Activated T-cell treated with anti-CD3 and anti-CD28 coated beads, Interleukin-2, amount 50 U/mL, for 24 hours (primary cell): ENCODE measurements at regions not wholly inside any gene's neighbourhood (a gene's known extent, or its start where the extent isn't known, plus 50 kb on each side); places are given as distances from the start of the nearest gene placed in this dataset.
"Not testable (repeated sequence)": the region's sequence is repeated elsewhere in the genome, so short reads cannot be mapped to it uniquely, and the experiment has no call there.

Experiments used
- DNase-seq: peaks from one replicate; pipeline ENCODE4 v3.0.0-alpha.2; 2020
- H3K27ac Mint-ChIP-seq: 2 replicates; pipeline ENCODE4 v1.8.0; 2020; ENCODE audit warnings: mild to moderate bottlenecking, mixed read lengths
- H3K27me3 Mint-ChIP-seq: 2 replicates; pipeline ENCODE4 v1.8.0; 2020; ENCODE audit warnings: mixed read lengths
- H3K36me3 Mint-ChIP-seq: 2 replicates; pipeline ENCODE4 v1.8.0; 2020; ENCODE audit warnings: low read depth, mixed read lengths
- H3K4me1 Mint-ChIP-seq: 2 replicates; pipeline ENCODE4 v1.8.0; 2020; ENCODE audit warnings: low read depth, mixed read lengths
- H3K4me3 Mint-ChIP-seq: 2 replicates; pipeline ENCODE4 v1.8.0; 2020; ENCODE audit warnings: mild to moderate bottlenecking, moderate library complexity, mixed read lengths
- H3K9me3 Mint-ChIP-seq: 2 replicates; pipeline ENCODE4 v1.8.0; 2020; ENCODE audit warnings: mixed read lengths

DNA sequence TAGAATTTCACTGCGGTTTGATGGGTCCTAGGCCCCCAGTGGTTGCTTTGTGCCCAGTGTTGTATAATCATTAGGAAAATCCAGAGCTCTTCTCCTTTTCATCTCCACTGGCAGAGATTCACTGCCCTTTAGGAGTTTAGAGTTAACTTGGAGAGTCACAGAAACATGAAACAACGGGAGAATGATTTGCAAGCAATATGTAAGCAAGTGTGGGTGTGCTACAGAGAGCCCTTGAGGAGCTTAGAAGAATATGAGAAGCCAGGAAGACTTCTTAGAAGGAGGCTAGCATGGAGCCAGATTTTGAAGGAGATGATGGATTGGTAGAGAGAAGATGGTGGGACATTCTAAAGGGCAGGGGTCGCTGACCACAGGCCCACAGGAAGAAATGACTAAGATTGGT, 327.3 kb downstream of the ZNF326 start:
- H3K4me3 Mint-ChIP-seq = no peak overlapping the region
- peaks cover 5% of the 10 kb centered on the region for H3K27me3 Mint-ChIP-seq
- no peaks in the 10 kb centered on the region for H3K9me3 Mint-ChIP-seq
- H3K4me1 Mint-ChIP-seq = no peaks in the 10 kb centered on the region
- DNase-seq = no peak
- no peak overlapping the region for H3K27ac Mint-ChIP-seq
- no peaks in the 10 kb centered on the region for H3K36me3 Mint-ChIP-seq

- H3K27me3 Mint-ChIP-seq = no peaks in the 10 kb centered on the region
- no peaks in the 10 kb centered on the region for H3K9me3 Mint-ChIP-seq
- no peak for DNase-seq
- no peaks in the 10 kb centered on the region for H3K4me1 Mint-ChIP-seq
- H3K36me3 Mint-ChIP-seq = no peaks in the 10 kb centered on the region
- no peak overlapping the region for H3K4me3 Mint-ChIP-seq
- no peak overlapping the region for H3K27ac Mint-ChIP-seq
These were observed 325.0 kb downstream of the ZNF326 start for GRCh38 chr1:90319918-90320317.

DNA sequence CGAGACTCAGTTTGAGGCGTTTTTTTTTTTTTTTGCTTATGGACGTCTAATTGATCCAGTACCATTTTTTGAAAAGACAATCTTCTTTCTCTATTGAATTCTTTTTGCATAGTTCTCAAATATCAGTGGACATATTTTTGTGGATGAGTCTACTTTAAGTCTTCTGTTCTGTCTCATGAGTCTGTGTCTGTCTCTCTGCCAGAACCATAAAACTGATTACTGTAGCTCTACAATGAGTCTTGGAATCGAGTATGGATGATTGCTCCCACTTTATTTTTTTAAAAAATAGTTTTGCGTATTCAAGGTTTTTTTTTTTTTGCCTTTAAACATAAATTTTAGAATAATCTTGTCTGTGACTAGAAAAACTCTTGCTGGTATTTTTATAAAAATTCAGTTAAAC, 323.5 kb downstream of the ZNF326 start:
- no peak overlapping the region for H3K27ac Mint-ChIP-seq
- no peak for DNase-seq
- no peak overlapping the region for H3K4me3 Mint-ChIP-seq
- no peaks in the 10 kb centered on the region for H3K36me3 Mint-ChIP-seq
- no peaks in the 10 kb centered on the region for H3K4me1 Mint-ChIP-seq
- H3K9me3 Mint-ChIP-seq = no peaks in the 10 kb centered on the region
- H3K27me3 Mint-ChIP-seq = no peaks in the 10 kb centered on the region

GRCh38 chr1:90317628-90318027, 322.7 kb downstream of the ZNF326 start:
- DNase-seq = no peak
- H3K36me3 Mint-ChIP-seq = no peaks in the 10 kb centered on the region

GRCh38 chr1:90314533-90314932, 319.6 kb downstream of the ZNF326 start:
- H3K4me3 Mint-ChIP-seq = no peak overlapping the region
- H3K9me3 Mint-ChIP-seq = no peaks in the 10 kb centered on the region
- no peaks in the 10 kb centered on the region for H3K27me3 Mint-ChIP-seq
- no peaks in the 10 kb centered on the region for H3K4me1 Mint-ChIP-seq
- H3K27ac Mint-ChIP-seq = no peak overlapping the region
- no peak for DNase-seq
- no peaks in the 10 kb centered on the region for H3K36me3 Mint-ChIP-seq

More at GRCh38 chr1:90317628-90318027, 322.7 kb downstream of the ZNF326 start:
- Mint-ChIP-seq H3K27me3 (no peaks in the 10 kb centered on the region), H3K4me3 (no peak overlapping the region), H3K9me3 (no peaks in the 10 kb centered on the region), H3K4me1 (no peaks in the 10 kb centered on the region), H3K27ac (no peak overlapping the region)

- Mint-ChIP-seq H3K36me3 (no peaks in the 10 kb centered on the region), H3K9me3 (no peaks in the 10 kb centered on the region), H3K27ac (no peak overlapping the region)
These were observed 318.9 kb downstream of the ZNF326 start for GRCh38 chr1:90313778-90314177.

DNA sequence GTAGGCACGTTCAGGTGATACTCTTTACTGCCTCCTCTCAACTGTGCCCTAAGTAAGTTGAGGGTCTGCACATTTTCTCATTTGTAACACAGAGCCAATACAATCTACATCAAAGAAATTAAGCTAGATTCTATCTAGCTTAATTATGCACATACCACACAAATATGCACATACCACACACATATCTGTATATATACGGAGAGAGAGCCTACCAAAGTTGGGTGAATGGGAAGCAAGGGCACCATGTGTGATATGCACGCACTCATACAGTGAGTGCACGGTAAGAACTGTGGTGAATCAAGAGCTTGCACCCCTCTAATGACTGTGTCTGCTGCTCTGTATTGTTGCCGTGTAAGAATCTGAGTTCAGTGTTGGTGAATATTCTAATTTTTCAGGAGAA, 314.9 kb downstream of the ZNF326 start:
- Mint-ChIP-seq H3K36me3 (no peaks in the 10 kb centered on the region), H3K9me3 (no peaks in the 10 kb centered on the region), H3K4me3 (no peak overlapping the region), H3K27ac (no peak overlapping the region), H3K27me3 (no peaks in the 10 kb centered on the region), H3K4me1 (no peaks in the 10 kb centered on the region)
- DNase-seq = no peak

More at GRCh38 chr1:90313778-90314177, 318.9 kb downstream of the ZNF326 start:
- DNase-seq = no peak
- no peaks in the 10 kb centered on the region for H3K27me3 Mint-ChIP-seq
- no peak overlapping the region for H3K4me3 Mint-ChIP-seq
- H3K4me1 Mint-ChIP-seq = no peaks in the 10 kb centered on the region

- Mint-ChIP-seq H3K27me3 (no peaks in the 10 kb centered on the region), H3K9me3 (no peaks in the 10 kb centered on the region), H3K36me3 (no peaks in the 10 kb centered on the region), H3K4me3 (no peak overlapping the region), H3K27ac (no peak overlapping the region), H3K4me1 (no peaks in the 10 kb centered on the region)
- no peak for DNase-seq
These were observed 313.5 kb downstream of the ZNF326 start for GRCh38 chr1:90308421-90308820.

- no peaks in the 10 kb centered on the region for H3K4me1 Mint-ChIP-seq
These were observed 310.7 kb downstream of the ZNF326 start for GRCh38 chr1:90305577-90305976.

DNA sequence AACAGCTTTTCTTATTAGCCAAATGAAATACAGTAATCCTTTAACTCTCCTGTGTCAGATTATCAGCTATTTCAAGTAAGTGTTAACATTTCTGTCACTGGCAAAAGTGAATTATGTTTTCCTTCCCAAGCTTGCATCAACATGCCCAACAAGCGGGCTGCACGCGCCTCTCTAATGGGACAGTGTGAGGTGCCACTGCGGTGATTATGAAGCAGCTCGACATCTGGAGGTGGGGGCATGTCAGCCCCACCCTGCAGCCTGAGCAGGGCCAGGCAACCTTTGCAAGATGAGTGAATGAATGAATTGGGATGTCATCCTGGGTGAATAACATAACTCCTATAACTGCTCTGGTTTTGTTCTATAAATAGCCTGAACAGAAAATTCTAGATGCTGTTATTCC, 301.4 kb downstream of the ZNF326 start:
- Mint-ChIP-seq H3K36me3 (no peaks in the 10 kb centered on the region), H3K9me3 (no peaks in the 10 kb centered on the region), H3K27ac (no peak overlapping the region), H3K4me3 (no peak overlapping the region), H3K27me3 (peaks cover 3% of the 10 kb centered on the region), H3K4me1 (no peaks in the 10 kb centered on the region)
- DNase-seq = no peak

More at GRCh38 chr1:90305577-90305976, 310.7 kb downstream of the ZNF326 start:
- no peaks in the 10 kb centered on the region for H3K27me3 Mint-ChIP-seq
- no peaks in the 10 kb centered on the region for H3K9me3 Mint-ChIP-seq
- no peak overlapping the region for H3K27ac Mint-ChIP-seq
- H3K4me3 Mint-ChIP-seq = no peak overlapping the region
- H3K36me3 Mint-ChIP-seq = no peaks in the 10 kb centered on the region
- no peak for DNase-seq

GRCh38 chr1:90295534-90295933, 300.6 kb downstream of the ZNF326 start:
- Mint-ChIP-seq H3K27me3 (peaks cover 3% of the 10 kb centered on the region), H3K36me3 (no peaks in the 10 kb centered on the region), H3K4me1 (no peaks in the 10 kb centered on the region), H3K4me3 (no peak overlapping the region), H3K27ac (no peak overlapping the region), H3K9me3 (no peaks in the 10 kb centered on the region)
- no peak for DNase-seq

GRCh38 chr1:90291431-90292216, 296.7 kb downstream of the ZNF326 start:
- Mint-ChIP-seq H3K27ac (no peak overlapping the region), H3K27me3 (peaks cover 3% of the 10 kb centered on the region), H3K4me3 (no peak overlapping the region), H3K9me3 (no peaks in the 10 kb centered on the region), H3K4me1 (no peaks in the 10 kb centered on the region), H3K36me3 (no peaks in the 10 kb centered on the region)
- DNase-seq = no peak

- no peak for DNase-seq
- H3K36me3 Mint-ChIP-seq = no peaks in the 10 kb centered on the region
- H3K27me3 Mint-ChIP-seq = peaks cover 2% of the 10 kb centered on the region
- H3K27ac Mint-ChIP-seq = no peak overlapping the region
- no peaks in the 10 kb centered on the region for H3K4me1 Mint-ChIP-seq
- H3K4me3 Mint-ChIP-seq = no peak overlapping the region
- no peaks in the 10 kb centered on the region for H3K9me3 Mint-ChIP-seq
These were observed 287.9 kb downstream of the ZNF326 start for GRCh38 chr1:90282811-90283210.

DNA sequence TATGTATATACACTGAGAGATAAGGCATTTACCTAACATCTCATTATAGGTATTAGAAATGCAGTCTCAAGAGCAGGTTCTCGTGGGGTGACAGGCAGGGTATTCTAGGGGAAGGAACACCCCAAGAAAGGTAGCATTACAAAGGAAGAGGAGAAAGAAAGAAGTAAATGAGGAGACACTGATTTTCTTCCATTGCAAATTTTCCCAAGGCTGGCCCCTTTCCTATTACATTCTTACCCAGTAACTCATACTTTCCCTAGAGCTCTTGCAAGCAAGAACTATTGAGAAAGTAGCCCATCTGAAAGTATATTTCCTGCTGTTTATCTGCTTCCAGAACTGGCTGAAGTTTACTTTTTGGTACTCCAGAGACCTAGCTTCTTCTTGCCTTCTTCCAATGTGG, 287.0 kb downstream of the ZNF326 start:
- H3K36me3 Mint-ChIP-seq, H3K4me3 Mint-ChIP-seq: not testable (repeated sequence)

DNA sequence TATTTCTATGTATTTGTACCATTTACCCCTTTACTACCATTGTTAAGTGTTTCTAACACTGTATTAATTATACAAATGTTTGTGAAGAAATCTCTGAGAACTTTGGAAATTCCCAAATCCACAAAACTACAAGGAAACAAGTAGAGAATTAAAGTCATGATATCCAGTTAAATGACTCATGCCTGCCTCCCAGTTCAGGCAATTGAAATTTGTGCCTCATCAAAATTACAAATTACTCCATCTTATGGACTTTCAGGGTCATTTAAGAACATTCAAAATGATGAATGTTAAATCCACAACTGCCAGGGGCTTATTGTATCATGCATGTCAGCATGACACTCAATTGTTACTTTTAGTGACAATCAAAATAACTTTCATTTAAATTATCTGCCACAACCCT, 282.4 kb downstream of the ZNF326 start:
- Mint-ChIP-seq H3K27ac (no peak overlapping the region), H3K27me3 (no peaks in the 10 kb centered on the region), H3K9me3 (no peaks in the 10 kb centered on the region), H3K4me3 (no peak overlapping the region), H3K4me1 (no peaks in the 10 kb centered on the region), H3K36me3 (no peaks in the 10 kb centered on the region)
- DNase-seq = no peak

More for the DNA sequence above, 287.0 kb downstream of the ZNF326 start:
- H3K4me1 Mint-ChIP-seq, DNase-seq, H3K9me3 Mint-ChIP-seq, H3K27ac Mint-ChIP-seq, H3K27me3 Mint-ChIP-seq: not testable (repeated sequence)

- H3K27me3 Mint-ChIP-seq = no peaks in the 10 kb centered on the region
- no peak overlapping the region for H3K4me3 Mint-ChIP-seq
- H3K27ac Mint-ChIP-seq = no peak overlapping the region
- no peaks in the 10 kb centered on the region for H3K4me1 Mint-ChIP-seq
- no peak for DNase-seq
- no peaks in the 10 kb centered on the region for H3K36me3 Mint-ChIP-seq
- H3K9me3 Mint-ChIP-seq = no peaks in the 10 kb centered on the region
These were observed 279.5 kb downstream of the ZNF326 start for GRCh38 chr1:90274376-90274775.
